ENCODE measurements at regions not wholly inside any gene's neighbourhood (a gene's known extent, or its start where the extent isn't known, plus 50 kb on each side); places are given as distances from the start of the nearest gene placed in this dataset.
"Not testable (repeated sequence)": the region's sequence is repeated elsewhere in the genome, so short reads cannot be mapped to it uniquely, and the experiment has no call there.

DNA sequence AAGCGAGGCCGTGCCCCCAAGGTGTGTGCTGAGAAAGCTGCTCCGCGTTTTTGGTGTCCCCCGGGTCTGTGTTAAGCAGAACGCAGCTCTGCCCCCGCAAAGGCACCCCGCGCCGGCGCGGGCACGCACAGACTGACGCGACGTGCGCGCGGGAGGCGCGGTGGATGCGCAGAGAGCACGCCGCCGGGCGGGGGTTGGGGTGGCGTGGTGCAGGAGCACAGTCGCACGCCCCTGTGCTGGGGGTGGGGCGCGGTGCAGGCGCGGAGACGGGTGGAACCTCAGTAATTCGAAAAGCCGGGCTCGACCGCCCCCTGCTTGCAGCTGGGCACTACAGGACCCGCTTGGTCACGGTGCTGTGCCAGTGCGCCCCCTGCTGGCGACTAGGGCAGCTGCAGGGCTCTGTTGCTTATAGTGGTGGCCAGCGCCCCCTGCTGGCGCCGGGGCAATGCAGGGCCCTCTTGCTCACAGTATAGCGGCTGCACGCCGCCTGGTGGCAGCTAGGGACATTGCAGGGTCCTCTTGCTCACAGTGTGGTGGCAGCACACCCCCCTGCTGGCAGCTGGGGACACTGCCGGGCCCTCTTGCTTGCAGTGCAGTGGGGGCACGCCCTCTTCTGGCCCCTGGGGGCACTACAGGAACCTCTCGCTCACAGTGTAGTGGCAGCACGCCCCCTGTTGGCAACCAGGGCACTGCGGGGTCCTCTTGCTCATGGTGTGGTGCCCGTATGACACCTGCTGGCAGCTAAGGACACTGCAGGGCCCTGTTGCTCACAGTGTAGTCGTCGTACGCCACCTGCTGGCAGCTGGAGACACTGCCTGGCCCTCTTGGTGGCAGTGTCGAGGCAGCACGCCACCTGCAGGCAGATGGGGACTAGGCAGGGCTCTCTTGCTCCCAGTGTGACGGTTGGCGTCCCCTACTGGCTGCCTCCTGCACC, 144.0 kb upstream of the DUSP22 start:
- TF ChIP-seq, protein P1, sequence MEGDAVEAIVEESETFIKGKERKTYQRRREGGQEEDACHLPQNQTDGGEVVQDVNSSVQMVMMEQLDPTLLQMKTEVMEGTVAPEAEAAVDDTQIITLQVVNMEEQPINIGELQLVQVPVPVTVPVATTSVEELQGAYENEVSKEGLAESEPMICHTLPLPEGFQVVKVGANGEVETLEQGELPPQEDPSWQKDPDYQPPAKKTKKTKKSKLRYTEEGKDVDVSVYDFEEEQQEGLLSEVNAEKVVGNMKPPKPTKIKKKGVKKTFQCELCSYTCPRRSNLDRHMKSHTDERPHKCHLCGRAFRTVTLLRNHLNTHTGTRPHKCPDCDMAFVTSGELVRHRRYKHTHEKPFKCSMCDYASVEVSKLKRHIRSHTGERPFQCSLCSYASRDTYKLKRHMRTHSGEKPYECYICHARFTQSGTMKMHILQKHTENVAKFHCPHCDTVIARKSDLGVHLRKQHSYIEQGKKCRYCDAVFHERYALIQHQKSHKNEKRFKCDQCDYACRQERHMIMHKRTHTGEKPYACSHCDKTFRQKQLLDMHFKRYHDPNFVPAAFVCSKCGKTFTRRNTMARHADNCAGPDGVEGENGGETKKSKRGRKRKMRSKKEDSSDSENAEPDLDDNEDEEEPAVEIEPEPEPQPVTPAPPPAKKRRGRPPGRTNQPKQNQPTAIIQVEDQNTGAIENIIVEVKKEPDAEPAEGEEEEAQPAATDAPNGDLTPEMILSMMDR (IDR thresholded peaks at IDR 0.05) = peak in 2 of 6 experiments; percentile 4 to 14
- TF ChIP-seq POLR2A (IDR thresholded peaks at IDR 0.05) = not testable (repeated sequence)
